Epithelial cell of proximal tubule (primary cell): ENCODE measurements at regions not wholly inside any gene's neighbourhood (a gene's known extent, or its start where the extent isn't known, plus 50 kb on each side); places are given as distances from the start of the nearest gene placed in this dataset.

Experiments
- DNase-seq: peaks from one replicate; pipeline ENCODE4 v3.0.0-alpha.2; 2011; ENCODE audit warnings: low read depth
- H3K4me3 ChIP-seq: 2 replicates; pipeline ENCODE4 v1.5.1; 2011; ENCODE audit warnings: low read depth, mild to moderate bottlenecking, low read length
- TF ChIP-seq, protein P1 (sequence below): conservative IDR thresholded peaks from 2 replicates; pipeline ENCODE4 v1.5.1; 2012; ENCODE audit warnings: low read depth, mild to moderate bottlenecking, low read length

DNA sequence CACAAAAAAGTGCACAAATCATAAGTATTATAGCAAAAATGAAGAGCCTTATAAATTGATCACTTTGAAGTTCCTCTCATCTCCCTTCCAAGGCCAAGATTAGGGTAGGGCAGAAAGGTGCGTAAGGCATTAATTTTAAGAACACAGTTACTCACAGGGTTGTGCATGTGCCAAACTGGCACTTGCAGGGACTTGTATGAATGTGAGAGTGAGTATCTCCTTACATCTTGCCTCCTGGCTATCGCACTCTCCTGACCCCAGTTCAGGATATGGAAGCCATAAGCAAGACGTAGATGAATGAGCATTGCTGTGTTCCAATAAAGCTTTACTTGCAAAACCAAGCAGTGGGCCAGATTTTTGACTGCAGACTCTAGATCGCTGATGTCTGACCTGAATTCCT, 510.1 kb upstream of the AADAT start:
- TF ChIP-seq, protein P1, sequence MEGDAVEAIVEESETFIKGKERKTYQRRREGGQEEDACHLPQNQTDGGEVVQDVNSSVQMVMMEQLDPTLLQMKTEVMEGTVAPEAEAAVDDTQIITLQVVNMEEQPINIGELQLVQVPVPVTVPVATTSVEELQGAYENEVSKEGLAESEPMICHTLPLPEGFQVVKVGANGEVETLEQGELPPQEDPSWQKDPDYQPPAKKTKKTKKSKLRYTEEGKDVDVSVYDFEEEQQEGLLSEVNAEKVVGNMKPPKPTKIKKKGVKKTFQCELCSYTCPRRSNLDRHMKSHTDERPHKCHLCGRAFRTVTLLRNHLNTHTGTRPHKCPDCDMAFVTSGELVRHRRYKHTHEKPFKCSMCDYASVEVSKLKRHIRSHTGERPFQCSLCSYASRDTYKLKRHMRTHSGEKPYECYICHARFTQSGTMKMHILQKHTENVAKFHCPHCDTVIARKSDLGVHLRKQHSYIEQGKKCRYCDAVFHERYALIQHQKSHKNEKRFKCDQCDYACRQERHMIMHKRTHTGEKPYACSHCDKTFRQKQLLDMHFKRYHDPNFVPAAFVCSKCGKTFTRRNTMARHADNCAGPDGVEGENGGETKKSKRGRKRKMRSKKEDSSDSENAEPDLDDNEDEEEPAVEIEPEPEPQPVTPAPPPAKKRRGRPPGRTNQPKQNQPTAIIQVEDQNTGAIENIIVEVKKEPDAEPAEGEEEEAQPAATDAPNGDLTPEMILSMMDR = no peak
- no peak for DNase-seq
- no peak overlapping the region for H3K4me3 ChIP-seq

DNA sequence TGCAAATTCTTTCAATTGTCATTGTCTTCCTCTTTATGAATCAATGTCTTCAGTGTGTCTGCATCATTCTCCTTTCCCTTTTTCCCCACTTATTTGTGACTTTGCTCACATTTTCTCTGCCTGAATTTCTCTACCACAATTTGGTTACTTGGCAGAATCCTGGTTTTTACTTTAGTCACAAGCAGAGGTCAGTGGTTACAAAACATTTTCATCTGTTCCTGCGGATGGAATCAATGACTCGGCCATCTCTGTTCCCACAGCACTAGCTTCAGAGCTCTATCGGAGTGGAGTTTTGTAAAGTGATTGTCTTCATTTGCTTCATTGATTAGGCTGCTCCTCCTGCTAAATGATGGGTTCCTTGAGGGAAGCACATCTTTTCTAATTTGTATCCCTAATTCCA, 501.3 kb upstream of the AADAT start:
- TF ChIP-seq, protein P1 = no peak
- no peak overlapping the region for H3K4me3 ChIP-seq
- DNase-seq = no peak

DNA sequence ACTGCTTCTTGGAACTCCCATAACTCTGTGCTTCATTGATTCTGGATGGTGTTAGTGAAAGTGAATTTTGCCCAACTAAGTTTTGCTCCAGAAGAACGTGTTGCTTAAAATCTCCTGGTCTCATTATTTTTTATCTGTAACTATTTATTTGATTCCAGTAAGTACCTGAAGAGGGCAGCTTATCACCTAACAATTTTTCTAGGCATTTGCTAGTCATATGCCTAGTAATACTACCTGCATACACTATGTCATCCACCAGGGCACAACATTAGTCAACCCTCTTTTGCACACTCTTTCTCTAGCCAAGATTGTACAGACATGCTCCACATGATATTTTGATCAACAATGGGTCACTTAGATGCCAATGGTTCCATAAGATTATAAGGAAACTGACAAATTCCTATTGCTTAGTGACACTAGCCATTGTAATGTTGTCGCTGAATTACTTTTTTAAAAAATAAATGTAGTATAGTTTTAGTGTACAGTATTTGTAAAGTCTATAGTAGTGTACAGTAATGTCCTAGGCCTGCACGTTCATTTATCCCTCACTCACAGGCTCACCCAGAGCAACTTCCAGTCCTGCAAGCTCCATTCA, 499.9 kb upstream of the AADAT start:
- TF ChIP-seq, protein P1 = peak; percentile 41
- peak; percentile 12 for DNase-seq
- no peak overlapping the region for H3K4me3 ChIP-seq

DNA sequence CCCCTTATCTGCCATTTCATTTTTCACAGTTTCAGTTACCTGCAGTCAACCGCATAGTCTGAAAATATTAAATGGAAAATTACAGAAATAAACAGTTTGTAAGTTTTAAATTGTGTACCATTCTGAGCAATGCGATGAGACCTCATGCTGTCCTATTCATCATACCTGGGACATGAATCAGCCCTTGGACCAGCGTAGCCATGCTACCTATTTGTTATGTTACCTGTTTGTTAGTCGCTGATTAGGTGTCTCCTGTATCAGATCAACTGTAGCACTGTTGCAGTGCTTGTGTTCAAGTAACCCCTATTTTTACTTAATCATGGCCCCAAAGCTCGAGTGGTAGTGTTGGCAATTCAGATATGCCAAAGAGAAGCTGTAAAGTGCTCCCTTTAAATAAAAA, 492.2 kb upstream of the AADAT start:
- TF ChIP-seq, protein P1 = no peak
- H3K4me3 ChIP-seq = no peak overlapping the region
- no peak for DNase-seq

DNA sequence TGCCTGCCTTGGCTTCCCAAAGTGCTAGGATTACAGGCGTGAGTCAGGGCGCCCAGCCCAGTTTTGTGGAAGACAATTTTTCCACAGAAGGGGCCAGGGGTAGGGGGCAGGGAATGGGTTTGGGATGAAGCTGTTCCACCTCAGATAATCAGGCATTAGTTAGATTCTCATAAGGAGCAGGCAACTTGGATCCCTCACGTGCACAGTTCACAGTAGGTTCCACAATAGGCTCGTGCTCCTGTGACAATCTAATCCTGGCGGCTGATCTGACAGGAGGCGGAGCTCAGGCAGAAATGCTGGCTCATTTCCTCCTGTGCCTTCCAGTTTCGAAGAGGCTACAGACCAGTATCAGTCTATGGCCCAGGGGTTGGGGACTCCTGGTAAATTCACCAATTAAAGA, 491.6 kb upstream of the AADAT start:
- TF ChIP-seq, protein P1 = no peak
- no peak for DNase-seq
- H3K4me3 ChIP-seq = no peak overlapping the region

DNA sequence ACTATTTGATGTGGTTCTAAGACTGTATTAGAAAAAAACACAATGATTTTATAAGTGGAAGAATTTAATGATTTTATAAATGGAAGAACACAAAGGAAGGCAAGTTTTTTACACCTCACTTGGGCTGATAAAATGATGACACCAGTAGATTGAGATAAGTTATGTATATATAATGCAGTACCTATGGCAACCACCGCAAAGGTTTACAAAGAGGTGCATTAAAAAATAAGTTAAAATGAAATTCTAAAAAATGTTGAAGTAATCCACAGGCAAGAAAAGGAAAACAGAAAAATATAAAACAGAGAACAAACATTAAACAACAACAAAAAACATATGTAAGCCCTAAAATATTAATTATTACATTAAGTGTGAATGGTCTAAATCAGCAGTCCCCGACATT, 490.9 kb upstream of the AADAT start:
- no peak for DNase-seq
- TF ChIP-seq, protein P1 = no peak
- H3K4me3 ChIP-seq = no peak overlapping the region

DNA sequence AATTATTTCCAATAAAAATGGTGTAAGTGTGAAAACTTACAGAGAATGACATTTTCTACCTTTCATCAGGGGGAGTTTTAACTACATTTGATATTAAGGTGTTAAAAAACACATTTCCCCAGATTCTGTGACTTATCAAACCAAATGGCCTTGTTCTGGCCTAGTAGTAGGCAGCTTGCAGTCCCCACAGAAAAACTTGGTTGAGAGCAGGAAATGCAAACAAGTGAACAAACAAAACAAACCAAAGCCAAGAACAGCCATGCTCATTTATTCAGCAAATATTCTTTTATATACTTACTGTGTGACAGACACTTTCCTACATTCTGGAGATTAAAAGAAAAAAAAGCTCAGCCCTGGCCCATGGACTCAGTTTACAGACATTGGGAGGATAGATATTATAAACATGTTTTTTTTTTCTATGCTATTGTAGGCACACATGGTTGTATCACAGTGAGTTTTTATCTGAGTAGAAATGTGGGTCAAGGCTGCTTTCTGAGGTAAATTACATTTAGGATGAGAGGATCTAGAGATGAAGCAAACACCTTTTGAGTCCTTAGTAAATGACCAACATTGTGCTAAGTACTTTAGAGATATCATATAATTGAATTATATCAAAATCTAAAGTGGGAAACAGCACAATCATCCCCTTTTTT, 449.2 kb upstream of the AADAT start:
- DNase-seq = no peak
- no peak overlapping the region for H3K4me3 ChIP-seq
- TF ChIP-seq, protein P1 = no peak
